DOHH2 (cell line): ENCODE measurements at regions not wholly inside any gene's neighbourhood (a gene's known extent, or its start where the extent isn't known, plus 50 kb on each side); places are given as distances from the start of the nearest gene placed in this dataset.

ENCODE experiments used
- EZH2phosphoT487 ChIP-seq: fragments of 200-600 bp; sonication (generic); IDR thresholded peaks from 2 replicates; pipeline ENCODE4 v1.6.1; 2017; ENCODE audit warnings: borderline replicate concordance, mild to moderate bottlenecking, antibody characterized with exemption, low read length, moderate library complexity, mixed read lengths
- TF ChIP-seq, protein P1 (sequence below): fragments of 200-600 bp; sonication (generic); IDR thresholded peaks from one replicate; pipeline ENCODE4 v1.5.1; 2014; ENCODE audit warnings: antibody characterized with exemption, mild to moderate bottlenecking, low read depth, low read length; ENCODE audit not compliant: poor library complexity, severe bottlenecking

DNA sequence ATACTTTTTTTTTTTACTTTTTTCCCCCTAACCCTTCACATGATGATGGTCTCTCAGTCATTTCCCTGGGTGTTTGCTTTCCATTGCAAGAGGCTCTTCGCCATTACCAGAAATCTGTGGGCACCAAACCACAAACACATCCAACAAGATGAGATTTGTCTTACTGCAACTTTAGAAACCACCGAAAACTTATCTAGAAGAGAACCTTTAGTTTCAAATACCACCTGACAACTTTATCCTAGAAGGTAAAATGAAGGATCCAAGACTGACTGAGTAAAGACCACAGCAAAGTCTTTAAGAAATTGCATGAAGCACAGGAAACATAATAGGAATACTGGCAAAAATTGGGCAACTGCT is 363.3 kb upstream of the MBL2 start:
- TF ChIP-seq, protein P1, sequence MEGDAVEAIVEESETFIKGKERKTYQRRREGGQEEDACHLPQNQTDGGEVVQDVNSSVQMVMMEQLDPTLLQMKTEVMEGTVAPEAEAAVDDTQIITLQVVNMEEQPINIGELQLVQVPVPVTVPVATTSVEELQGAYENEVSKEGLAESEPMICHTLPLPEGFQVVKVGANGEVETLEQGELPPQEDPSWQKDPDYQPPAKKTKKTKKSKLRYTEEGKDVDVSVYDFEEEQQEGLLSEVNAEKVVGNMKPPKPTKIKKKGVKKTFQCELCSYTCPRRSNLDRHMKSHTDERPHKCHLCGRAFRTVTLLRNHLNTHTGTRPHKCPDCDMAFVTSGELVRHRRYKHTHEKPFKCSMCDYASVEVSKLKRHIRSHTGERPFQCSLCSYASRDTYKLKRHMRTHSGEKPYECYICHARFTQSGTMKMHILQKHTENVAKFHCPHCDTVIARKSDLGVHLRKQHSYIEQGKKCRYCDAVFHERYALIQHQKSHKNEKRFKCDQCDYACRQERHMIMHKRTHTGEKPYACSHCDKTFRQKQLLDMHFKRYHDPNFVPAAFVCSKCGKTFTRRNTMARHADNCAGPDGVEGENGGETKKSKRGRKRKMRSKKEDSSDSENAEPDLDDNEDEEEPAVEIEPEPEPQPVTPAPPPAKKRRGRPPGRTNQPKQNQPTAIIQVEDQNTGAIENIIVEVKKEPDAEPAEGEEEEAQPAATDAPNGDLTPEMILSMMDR = no peak
- TF ChIP-seq EZH2phosphoT487 = no peak
